H1 (cell line): ENCODE measurements at regions not wholly inside any gene's neighbourhood (a gene's known extent, or its start where the extent isn't known, plus 50 kb on each side); places are given as distances from the start of the nearest gene placed in this dataset.

Source experiments
- BCL11A ChIP-seq, 2 experiments: IDR thresholded peaks; one replicate each; pipeline ENCODE4 v1.6.1; 2011; ENCODE audit warnings: low read depth in 2 of 2, low read length in 2 of 2, mild to moderate bottlenecking in 2 of 2
- CBX5 ChIP-seq: fragments of 300-800, 300-1000 bp; sonication (generic); IDR thresholded peaks from 2 replicates; pipeline ENCODE4 v1.7.1; 2016; ENCODE audit warnings: antibody characterized with exemption, low read length, low read depth
- JUN ChIP-seq: IDR thresholded peaks from 2 replicates; pipeline ENCODE4 v1.6.1; 2011; ENCODE audit warnings: low read depth, mild to moderate bottlenecking, improper control_type of control experiment, low read length
- POLR2A ChIP-seq, 2 experiments: IDR thresholded peaks; 1 replicate in 1 of 2; 2 replicates in 1 of 2; pipeline ENCODE4 v1.6.1; 2011; ENCODE audit warnings: low read depth in 2 of 2, low read length in 2 of 2, mild to moderate bottlenecking in 2 of 2; ENCODE audit errors: control extremely low read depth in 1 of 2
- RAD21 ChIP-seq, 2 experiments: IDR thresholded peaks in 1 of 2; conservative IDR thresholded peaks in 1 of 2; 2 replicates each; pipeline ENCODE4 v1.6.1; 2011; ENCODE audit warnings: low read depth in 2 of 2, low read length in 2 of 2, improper control_type of control experiment in 1 of 2, inconsistent platforms in 1 of 2, mild to moderate bottlenecking in 1 of 2, moderate library complexity in 1 of 2
- RBBP5 ChIP-seq: IDR thresholded peaks from 2 replicates; pipeline ENCODE4 v1.7.1; 2012; ENCODE audit warnings: low read depth, mild to moderate bottlenecking, inconsistent platforms, low read length, moderate library complexity, borderline replicate concordance
- RXRA ChIP-seq: IDR thresholded peaks from 2 replicates; pipeline ENCODE4 v1.6.1; 2011; ENCODE audit warnings: low read depth, mild to moderate bottlenecking, low read length, moderate library complexity; ENCODE audit not compliant: insufficient read depth
- TCF12 ChIP-seq: IDR thresholded peaks from 2 replicates; pipeline ENCODE4 v1.6.1; 2011; ENCODE audit warnings: low read depth, mild to moderate bottlenecking, low read length
- ZNF274 ChIP-seq: IDR thresholded peaks from 2 replicates; pipeline ENCODE4 v1.7.0; 2012; ENCODE audit warnings: low read length, borderline replicate concordance; ENCODE audit errors: extremely low read depth
- TF ChIP-seq, protein P1 (sequence below), 3 experiments: IDR thresholded peaks; 1 replicate in 2 of 3; 2 replicates in 1 of 3; pipeline versions ENCODE4 v1.5.1 to v1.6.1; 2011; ENCODE audit warnings: low read length in 3 of 3, mild to moderate bottlenecking in 3 of 3, inconsistent platforms in 2 of 3, low read depth in 1 of 3, moderate library complexity in 1 of 3; ENCODE audit not compliant: insufficient read depth in 1 of 3; ENCODE audit errors: control extremely low read depth in 1 of 3

DNA sequence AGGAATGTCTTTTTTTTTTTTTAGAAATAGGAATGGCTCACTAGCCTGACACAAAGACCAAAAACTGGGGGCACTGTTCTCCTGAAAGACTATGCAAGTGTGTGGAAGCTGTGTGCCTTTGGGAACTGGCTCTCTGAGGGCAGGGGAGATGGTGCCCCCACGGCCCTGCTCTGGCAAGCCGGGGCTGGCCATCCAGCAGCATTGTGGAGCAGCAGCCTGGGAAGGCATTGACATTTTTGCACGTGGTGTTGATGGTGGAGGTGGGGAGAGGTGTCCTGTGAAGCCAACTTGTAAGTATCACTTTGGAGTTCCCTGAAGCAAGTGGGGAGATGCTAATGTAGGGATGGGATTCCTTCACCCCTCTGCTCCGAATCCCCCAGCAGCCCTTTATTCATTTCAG, 460.1 kb downstream of the RPS6KC1 start:
- TF ChIP-seq, protein P1, sequence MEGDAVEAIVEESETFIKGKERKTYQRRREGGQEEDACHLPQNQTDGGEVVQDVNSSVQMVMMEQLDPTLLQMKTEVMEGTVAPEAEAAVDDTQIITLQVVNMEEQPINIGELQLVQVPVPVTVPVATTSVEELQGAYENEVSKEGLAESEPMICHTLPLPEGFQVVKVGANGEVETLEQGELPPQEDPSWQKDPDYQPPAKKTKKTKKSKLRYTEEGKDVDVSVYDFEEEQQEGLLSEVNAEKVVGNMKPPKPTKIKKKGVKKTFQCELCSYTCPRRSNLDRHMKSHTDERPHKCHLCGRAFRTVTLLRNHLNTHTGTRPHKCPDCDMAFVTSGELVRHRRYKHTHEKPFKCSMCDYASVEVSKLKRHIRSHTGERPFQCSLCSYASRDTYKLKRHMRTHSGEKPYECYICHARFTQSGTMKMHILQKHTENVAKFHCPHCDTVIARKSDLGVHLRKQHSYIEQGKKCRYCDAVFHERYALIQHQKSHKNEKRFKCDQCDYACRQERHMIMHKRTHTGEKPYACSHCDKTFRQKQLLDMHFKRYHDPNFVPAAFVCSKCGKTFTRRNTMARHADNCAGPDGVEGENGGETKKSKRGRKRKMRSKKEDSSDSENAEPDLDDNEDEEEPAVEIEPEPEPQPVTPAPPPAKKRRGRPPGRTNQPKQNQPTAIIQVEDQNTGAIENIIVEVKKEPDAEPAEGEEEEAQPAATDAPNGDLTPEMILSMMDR (IDR thresholded peaks at IDR 0.05; ENCODE audit: control extremely low read depth in 1 of 3, insufficient read depth in 1 of 3, low read depth in 1 of 3, low read length in 3 of 3) = no peak
- TF ChIP-seq RBBP5 (no peak), POLR2A (IDR thresholded peaks at IDR 0.05; ENCODE audit: control extremely low read depth in 1 of 2, low read depth in 2 of 2, low read length in 2 of 2) (no peak), ZNF274 (no peak), CBX5 (no peak), RAD21 (IDR thresholded peaks at IDR 0.05 in 1 of 2, conservative IDR thresholded peaks at IDR 0.05 in 1 of 2; ENCODE audit: low read depth in 2 of 2, low read length in 2 of 2) (no peak), TCF12 (no peak), BCL11A (IDR thresholded peaks at IDR 0.05; ENCODE audit: low read depth in 2 of 2, low read length in 2 of 2) (no peak), JUN (no peak), RXRA (no peak)
